Adrenal gland (tissue), 9 donors: ENCODE measurements at regions not wholly inside any gene's neighbourhood (a gene's known extent, or its start where the extent isn't known, plus 50 kb on each side); places are given as distances from the start of the nearest gene placed in this dataset.
"Not testable (repeated sequence)": the region's sequence is repeated elsewhere in the genome, so short reads cannot be mapped to it uniquely, and the experiment has no call there.

Experiments used
- DNase-seq, 7 donors: peaks; one replicate each; pipeline ENCODE4 v3.0.0-alpha.2; 2019 to 2020
- H3K27ac ChIP-seq, 5 donors: fragments of 200-600 bp; sonication (generic) in 4 of 5; 1 replicate in 3 of 5; 2 replicates in 2 of 5; pipeline versions ENCODE4 v1.5.1 to v1.8.0; 2016 to 2020; ENCODE audit warnings: mild to moderate bottlenecking in 1 of 5
- H3K27me3 ChIP-seq: fragments of 200-600 bp; 2 replicates; pipeline ENCODE4 v1.8.0; 2021
- H3K36me3 ChIP-seq, 2 donors: fragments of 200-600 bp; replicated peaks in 1 of 2; 1 replicate in 1 of 2; 2 replicates in 1 of 2; pipeline versions ENCODE4 v1.5.1 to v1.8.0; 2018 to 2022
- H3K4me1 ChIP-seq, 2 donors: fragments of 200-600 bp; replicated peaks in 1 of 2; 1 replicate in 1 of 2; 2 replicates in 1 of 2; pipeline versions ENCODE4 v1.5.1 to v1.8.0; 2018 to 2021
- H3K4me3 ChIP-seq, 4 donors: fragments of 200-600 bp; sonication (generic) in 3 of 4; one replicate each; pipeline ENCODE4 v1.5.1; 2016 to 2018
- H3K9me3 ChIP-seq, 3 donors: fragments of 200-600 bp; sonication (generic) in 1 of 3; replicated peaks in 1 of 3; 1 replicate in 2 of 3; 2 replicates in 1 of 3; pipeline versions ENCODE4 v1.5.1 to v1.8.0; 2016 to 2021
- CTCF ChIP-seq, 6 experiments: fragments of 450-650 bp in 4 of 6; fragments of 200-600 bp in 2 of 6; sonication (generic) in 1 of 6; IDR thresholded peaks; 1 replicate in 5 of 6; 2 replicates in 1 of 6; pipeline versions ENCODE4 v1.5.1 to v1.8.0; 2016 to 2021; ENCODE audit warnings: antibody characterized with exemption in 6 of 6, mild to moderate bottlenecking in 2 of 6, moderate library complexity in 1 of 6
- POLR2A ChIP-seq, 2 donors: fragments of 450-650 bp; IDR thresholded peaks; one replicate each; pipeline ENCODE4 v1.6.1; 2017; ENCODE audit warnings: antibody characterized with exemption in 2 of 2, mild to moderate bottlenecking in 2 of 2, moderate library complexity in 1 of 2
- WGBS, 4 donors: extraction: QIAGEN DNeasy Blood & Tissue Kit in 2 of 4; methylation state at CpG; one replicate each; pipeline versions ENCODE4 v1.1.5 to v1.1.7; 2013 to 2017; 5-methylcytosine and 5-hydroxymethylcytosine counted together
- intact Hi-C, 2 donors: fragments of 100-400 bp; cut with DNase I; formaldehyde crosslinking; loops; one replicate each; pipeline versions ENCODE4 v1.14.1 to v1.15.0; 2022 to 2023
- donor health status: healthy with polysubstance abuse.
- donor health status: Bipolar disorder and iron deficiency.
- donor health status: DM: yes; HTN: yes; CAD: no.
- donor health status: DM: no; HTN: no; CAD: no.
- donor health status: DM: no; HTN: no; CAD: no.

- no peak for DNase-seq
- TF ChIP-seq POLR2A (IDR thresholded peaks at IDR 0.05) = no peak
- no peak for TF ChIP-seq CTCF (IDR thresholded peaks at IDR 0.05)
- no peak overlapping the region for H3K4me3 ChIP-seq
- WGBS, 4 donors = 47 to 59% (median 53%) methylated on average over 2 of the region's 2 CpGs
- no peak overlapping the region for H3K27ac ChIP-seq
- H3K4me1 ChIP-seq = no peaks in the 10 kb centered on the region
- H3K9me3 ChIP-seq = no peaks in the 10 kb centered on the region
- H3K36me3 ChIP-seq = no peaks in the 10 kb centered on the region
- intact Hi-C loops = no loop called here
- no peaks in the 10 kb centered on the region for H3K27me3 ChIP-seq
These were observed 857.5 kb downstream of the XPNPEP1 start for GRCh38 chr10:109065821-109066220.

- Histone ChIP-seq H3K36me3 (no peaks in the 10 kb centered on the region), H3K4me1 (no peaks in the 10 kb centered on the region), H3K27me3 (no peaks in the 10 kb centered on the region), H3K27ac (no peak overlapping the region), H3K4me3 (no peak overlapping the region), H3K9me3 (no peaks in the 10 kb centered on the region)
- no peak for DNase-seq
- no peak for TF ChIP-seq CTCF (IDR thresholded peaks at IDR 0.05)
- intact Hi-C loops = no loop called here
These were observed 860.9 kb downstream of the XPNPEP1 start for GRCh38 chr10:109062371-109062770.

- H3K36me3 ChIP-seq = no peaks in the 10 kb centered on the region
- WGBS, 4 donors = 52 to 63% (median 59%) methylated on average over 2 of the region's 2 CpGs
- no peak overlapping the region for H3K4me3 ChIP-seq
- no peak for DNase-seq
- H3K27ac ChIP-seq = no peak overlapping the region
- H3K4me1 ChIP-seq = no peaks in the 10 kb centered on the region
- no peaks in the 10 kb centered on the region for H3K9me3 ChIP-seq
- H3K27me3 ChIP-seq = no peaks in the 10 kb centered on the region
- no peak for TF ChIP-seq CTCF (IDR thresholded peaks at IDR 0.05)
- TF ChIP-seq POLR2A (IDR thresholded peaks at IDR 0.05) = no peak
- intact Hi-C loops = no loop called here
These were observed 868.1 kb downstream of the XPNPEP1 start for GRCh38 chr10:109055243-109055642.

GRCh38 chr10:109047856-109048255 is 875.5 kb downstream of the XPNPEP1 start:
- intact Hi-C loops = no loop called here
- Histone ChIP-seq H3K27ac (no peak overlapping the region), H3K4me1 (no peaks in the 10 kb centered on the region), H3K4me3 (no peak overlapping the region), H3K36me3 (no peaks in the 10 kb centered on the region), H3K27me3 (no peaks in the 10 kb centered on the region), H3K9me3 (no peaks in the 10 kb centered on the region)
- TF ChIP-seq POLR2A (IDR thresholded peaks at IDR 0.05) = no peak
- TF ChIP-seq CTCF (IDR thresholded peaks at IDR 0.05) = no peak
- no peak for DNase-seq
- WGBS, 4 donors = 83 to 92% (median 89%) methylated on average over 3 to 12 of the region's 12 CpGs

GRCh38 chr10:109046427-109046826 is 876.9 kb downstream of the XPNPEP1 start:
- H3K9me3 ChIP-seq, H3K36me3 ChIP-seq, H3K27me3 ChIP-seq, H3K27ac ChIP-seq, H3K4me1 ChIP-seq, DNase-seq, H3K4me3 ChIP-seq, intact Hi-C loops: not testable (repeated sequence)
- WGBS, 4 donors = 52 to 66% (median 58%) methylated on average over 2 of the region's 2 CpGs
